ENCODE measurements at regions not wholly inside any gene's neighbourhood (a gene's known extent, or its start where the extent isn't known, plus 50 kb on each side); places are given as distances from the start of the nearest gene placed in this dataset.

- H3K4me1 ChIP-seq (ENCODE audit: control insufficient read depth in 4 of 4, insufficient read depth in 4 of 4, low read length in 3 of 4): no peaks in the 10 kb centered on the region
- H3K27ac ChIP-seq (ENCODE audit: low read depth in 1 of 2, low read length in 2 of 2): no peak overlapping the region
- H3K9ac ChIP-seq (ENCODE audit: low read depth in 1 of 2, low read length in 2 of 2): no peak overlapping the region
- DNase-seq (ENCODE audit: low spot score): no peak
- H3K9me3 ChIP-seq (ENCODE audit: control insufficient read depth in 4 of 4, low read length in 3 of 4): no peaks in the 10 kb centered on the region
- no peaks in the 10 kb centered on the region for H3K27me3 ChIP-seq (ENCODE audit: control insufficient read depth in 4 of 4, insufficient read depth in 4 of 4, low read length in 3 of 4)
- TF ChIP-seq, protein P1, sequence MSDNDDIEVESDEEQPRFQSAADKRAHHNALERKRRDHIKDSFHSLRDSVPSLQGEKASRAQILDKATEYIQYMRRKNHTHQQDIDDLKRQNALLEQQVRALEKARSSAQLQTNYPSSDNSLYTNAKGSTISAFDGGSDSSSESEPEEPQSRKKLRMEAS (IDR thresholded peaks at IDR 0.05): no peak
- no peak overlapping the region for H3K4me3 ChIP-seq (ENCODE audit: low read depth in 1 of 3, low read length in 3 of 3)
- WGBS: 92% methylated on average over 8 of the region's 8 CpGs
- peaks cover 0 to 24% (median 8%) of the 10 kb centered on the region in 4 donors for H3K36me3 ChIP-seq (ENCODE audit: control insufficient read depth in 4 of 4, insufficient read depth in 3 of 4, low read depth in 1 of 4, low read length in 3 of 4)
Measured at GRCh38 chr12:111193067-111193466, 175.8 kb downstream of the PHETA1 start.

- Histone ChIP-seq H3K4me1 (ENCODE audit: control insufficient read depth in 4 of 4, insufficient read depth in 4 of 4, low read length in 3 of 4) (no peaks in the 10 kb centered on the region), H3K27me3 (ENCODE audit: control insufficient read depth in 4 of 4, insufficient read depth in 4 of 4, low read length in 3 of 4) (no peaks in the 10 kb centered on the region), H3K9ac (ENCODE audit: low read depth in 1 of 2, low read length in 2 of 2) (no peak overlapping the region), H3K36me3 (ENCODE audit: control insufficient read depth in 4 of 4, insufficient read depth in 3 of 4, low read depth in 1 of 4, low read length in 3 of 4) (peaks cover 0 to 26% (median 8%) of the 10 kb centered on the region in 4 donors), H3K27ac (ENCODE audit: low read depth in 1 of 2, low read length in 2 of 2) (no peak overlapping the region), H3K4me3 (ENCODE audit: low read depth in 1 of 3, low read length in 3 of 3) (no peak overlapping the region), H3K9me3 (ENCODE audit: control insufficient read depth in 4 of 4, low read length in 3 of 4) (no peaks in the 10 kb centered on the region)
- DNase-seq (ENCODE audit: low spot score): no peak
- 88% methylated on average over 3 of the region's 3 CpGs for whole genome bisulfite sequencing
- TF ChIP-seq, protein P1 (IDR thresholded peaks at IDR 0.05): no peak
- no peak for TF ChIP-seq HNF4G (IDR thresholded peaks at IDR 0.05)
- no peak for TF ChIP-seq RXRA (IDR thresholded peaks at IDR 0.05)
- TF ChIP-seq SP1 (IDR thresholded peaks at IDR 0.05): no peak
- no peak for TF ChIP-seq FOXA1 (IDR thresholded peaks at IDR 0.05)
- no peak for TF ChIP-seq NR2F2 (IDR thresholded peaks at IDR 0.05)
- no peak for TF ChIP-seq TAF1 (conservative IDR thresholded peaks at IDR 0.05)
Measured at GRCh38 chr12:111192647-111193046, 176.2 kb downstream of the PHETA1 start.

DNA sequence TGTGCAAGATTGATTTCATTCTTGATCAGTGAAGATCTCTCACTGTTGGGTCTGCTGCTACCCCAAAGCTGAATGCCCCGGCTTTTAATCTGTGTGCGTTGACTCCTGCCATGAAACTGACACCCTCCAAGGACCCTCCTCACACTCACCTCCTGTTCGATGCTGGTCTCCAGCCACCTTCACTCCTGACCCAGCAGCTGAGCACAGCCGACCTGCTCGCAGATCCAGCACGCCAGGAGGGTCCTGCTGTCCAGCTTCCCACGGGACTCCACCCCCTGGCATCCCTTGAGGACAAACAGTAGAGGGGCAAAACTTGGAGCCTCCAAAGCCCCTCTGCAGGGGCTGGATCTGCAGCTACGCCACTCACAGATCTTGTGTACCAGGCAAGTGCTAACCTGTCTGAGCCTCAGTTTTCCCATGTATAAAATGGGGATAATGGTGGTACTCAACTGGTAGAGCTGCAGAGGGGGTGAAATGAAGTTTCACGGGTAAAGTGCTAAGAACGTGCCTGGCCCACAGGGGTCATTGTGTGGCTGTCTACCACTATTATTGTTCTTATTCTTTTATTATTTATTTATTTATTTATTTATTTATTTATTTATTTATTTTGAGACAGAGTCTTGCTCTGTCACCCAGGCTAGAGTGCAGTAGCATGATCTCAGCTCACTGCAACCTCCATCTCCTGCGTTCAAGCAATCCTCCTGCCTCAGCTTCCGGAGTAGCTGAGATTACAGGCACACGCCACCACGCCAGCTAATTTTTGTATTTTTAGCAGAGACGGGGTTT, 178.0 kb downstream of the PHETA1 start:
- no peaks in the 10 kb centered on the region for H3K9me3 ChIP-seq (ENCODE audit: control insufficient read depth in 4 of 4, low read length in 3 of 4)
- H3K36me3 ChIP-seq (ENCODE audit: control insufficient read depth in 4 of 4, insufficient read depth in 3 of 4, low read depth in 1 of 4, low read length in 3 of 4): peaks cover 0 to 26% (median 8%) of the 10 kb centered on the region in 4 donors
- no peak for DNase-seq (ENCODE audit: low spot score)
- no peak overlapping the region for H3K27ac ChIP-seq (ENCODE audit: low read depth in 1 of 2, low read length in 2 of 2)
- 93% methylated on average over 15 of the region's 15 CpGs for WGBS
- H3K27me3 ChIP-seq (ENCODE audit: control insufficient read depth in 4 of 4, insufficient read depth in 4 of 4, low read length in 3 of 4): no peaks in the 10 kb centered on the region
- no peak overlapping the region for H3K9ac ChIP-seq (ENCODE audit: low read depth in 1 of 2, low read length in 2 of 2)
- no peaks in the 10 kb centered on the region for H3K4me1 ChIP-seq (ENCODE audit: control insufficient read depth in 4 of 4, insufficient read depth in 4 of 4, low read length in 3 of 4)
- H3K4me3 ChIP-seq (ENCODE audit: low read depth in 1 of 3, low read length in 3 of 3): no peak overlapping the region
- TF ChIP-seq EGR1 (IDR thresholded peaks at IDR 0.05; ENCODE audit: low read depth in 2 of 2) (no peak), GABPA (IDR thresholded peaks at IDR 0.05 in 1 of 2, conservative IDR thresholded peaks at IDR 0.05 in 1 of 2) (no peak), ATF3 (IDR thresholded peaks at IDR 0.05) (no peak), HNF4A (conservative IDR thresholded peaks at IDR 0.05) (no peak), NR2F2 (IDR thresholded peaks at IDR 0.05) (no peak), YY1 (IDR thresholded peaks at IDR 0.05) (no peak), HNF4G (IDR thresholded peaks at IDR 0.05) (no peak), TAF1 (conservative IDR thresholded peaks at IDR 0.05) (no peak), RAD21 (IDR thresholded peaks at IDR 0.05) (no peak), FOXA1 (IDR thresholded peaks at IDR 0.05) (no peak), CTCF (IDR thresholded peaks at IDR 0.05; ENCODE audit: low read depth, low read length, missing input control) (no peak), FOXA2 (IDR thresholded peaks at IDR 0.05) (no peak), SP1 (IDR thresholded peaks at IDR 0.05) (no peak), JUND (IDR thresholded peaks at IDR 0.05) (no peak), RXRA (IDR thresholded peaks at IDR 0.05) (no peak)
- TF ChIP-seq, protein P2, sequence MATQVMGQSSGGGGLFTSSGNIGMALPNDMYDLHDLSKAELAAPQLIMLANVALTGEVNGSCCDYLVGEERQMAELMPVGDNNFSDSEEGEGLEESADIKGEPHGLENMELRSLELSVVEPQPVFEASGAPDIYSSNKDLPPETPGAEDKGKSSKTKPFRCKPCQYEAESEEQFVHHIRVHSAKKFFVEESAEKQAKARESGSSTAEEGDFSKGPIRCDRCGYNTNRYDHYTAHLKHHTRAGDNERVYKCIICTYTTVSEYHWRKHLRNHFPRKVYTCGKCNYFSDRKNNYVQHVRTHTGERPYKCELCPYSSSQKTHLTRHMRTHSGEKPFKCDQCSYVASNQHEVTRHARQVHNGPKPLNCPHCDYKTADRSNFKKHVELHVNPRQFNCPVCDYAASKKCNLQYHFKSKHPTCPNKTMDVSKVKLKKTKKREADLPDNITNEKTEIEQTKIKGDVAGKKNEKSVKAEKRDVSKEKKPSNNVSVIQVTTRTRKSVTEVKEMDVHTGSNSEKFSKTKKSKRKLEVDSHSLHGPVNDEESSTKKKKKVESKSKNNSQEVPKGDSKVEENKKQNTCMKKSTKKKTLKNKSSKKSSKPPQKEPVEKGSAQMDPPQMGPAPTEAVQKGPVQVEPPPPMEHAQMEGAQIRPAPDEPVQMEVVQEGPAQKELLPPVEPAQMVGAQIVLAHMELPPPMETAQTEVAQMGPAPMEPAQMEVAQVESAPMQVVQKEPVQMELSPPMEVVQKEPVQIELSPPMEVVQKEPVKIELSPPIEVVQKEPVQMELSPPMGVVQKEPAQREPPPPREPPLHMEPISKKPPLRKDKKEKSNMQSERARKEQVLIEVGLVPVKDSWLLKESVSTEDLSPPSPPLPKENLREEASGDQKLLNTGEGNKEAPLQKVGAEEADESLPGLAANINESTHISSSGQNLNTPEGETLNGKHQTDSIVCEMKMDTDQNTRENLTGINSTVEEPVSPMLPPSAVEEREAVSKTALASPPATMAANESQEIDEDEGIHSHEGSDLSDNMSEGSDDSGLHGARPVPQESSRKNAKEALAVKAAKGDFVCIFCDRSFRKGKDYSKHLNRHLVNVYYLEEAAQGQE (IDR thresholded peaks at IDR 0.05): no peak
- TF ChIP-seq, protein P3, sequence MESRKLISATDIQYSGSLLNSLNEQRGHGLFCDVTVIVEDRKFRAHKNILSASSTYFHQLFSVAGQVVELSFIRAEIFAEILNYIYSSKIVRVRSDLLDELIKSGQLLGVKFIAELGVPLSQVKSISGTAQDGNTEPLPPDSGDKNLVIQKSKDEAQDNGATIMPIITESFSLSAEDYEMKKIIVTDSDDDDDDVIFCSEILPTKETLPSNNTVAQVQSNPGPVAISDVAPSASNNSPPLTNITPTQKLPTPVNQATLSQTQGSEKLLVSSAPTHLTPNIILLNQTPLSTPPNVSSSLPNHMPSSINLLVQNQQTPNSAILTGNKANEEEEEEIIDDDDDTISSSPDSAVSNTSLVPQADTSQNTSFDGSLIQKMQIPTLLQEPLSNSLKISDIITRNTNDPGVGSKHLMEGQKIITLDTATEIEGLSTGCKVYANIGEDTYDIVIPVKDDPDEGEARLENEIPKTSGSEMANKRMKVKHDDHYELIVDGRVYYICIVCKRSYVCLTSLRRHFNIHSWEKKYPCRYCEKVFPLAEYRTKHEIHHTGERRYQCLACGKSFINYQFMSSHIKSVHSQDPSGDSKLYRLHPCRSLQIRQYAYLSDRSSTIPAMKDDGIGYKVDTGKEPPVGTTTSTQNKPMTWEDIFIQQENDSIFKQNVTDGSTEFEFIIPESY (IDR thresholded peaks at IDR 0.05): no peak
- TF ChIP-seq, protein P1 (IDR thresholded peaks at IDR 0.05): no peak
